Activated gamma-delta T cell (primary cell): ENCODE measurements at regions not wholly inside any gene's neighbourhood (a gene's known extent, or its start where the extent isn't known, plus 50 kb on each side); places are given as distances from the start of the nearest gene placed in this dataset.

Experiments used
- DNase-seq: peaks from one replicate; lab custom pipeline; 2025; lab: John Stamatoyannopoulos, UW

- DNase-seq, result no peak
These were observed 136.6 kb downstream of the PIK3R1 start for GRCh38 chr5:68352166-68352565.

DNA sequence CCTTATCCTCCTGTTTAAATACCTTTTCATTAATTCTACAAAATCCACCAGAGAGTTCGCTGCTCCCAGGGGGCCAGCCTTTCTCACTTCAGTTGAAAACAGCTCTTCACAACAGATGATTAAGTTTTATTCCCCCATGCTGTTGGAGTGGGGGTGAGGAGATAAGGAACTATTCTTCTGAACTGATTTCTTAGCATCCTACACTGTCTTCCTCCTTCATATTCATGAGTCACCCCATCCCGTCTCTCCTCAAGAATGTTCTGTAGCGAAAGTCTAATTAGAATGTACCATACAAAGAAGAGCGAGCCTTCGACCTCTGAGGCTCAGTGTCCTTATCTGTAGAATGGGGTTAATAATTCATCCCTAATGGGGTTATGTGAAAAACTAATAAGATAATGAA is 138.0 kb downstream of the PIK3R1 start:
- no peak for DNase-seq

DNA sequence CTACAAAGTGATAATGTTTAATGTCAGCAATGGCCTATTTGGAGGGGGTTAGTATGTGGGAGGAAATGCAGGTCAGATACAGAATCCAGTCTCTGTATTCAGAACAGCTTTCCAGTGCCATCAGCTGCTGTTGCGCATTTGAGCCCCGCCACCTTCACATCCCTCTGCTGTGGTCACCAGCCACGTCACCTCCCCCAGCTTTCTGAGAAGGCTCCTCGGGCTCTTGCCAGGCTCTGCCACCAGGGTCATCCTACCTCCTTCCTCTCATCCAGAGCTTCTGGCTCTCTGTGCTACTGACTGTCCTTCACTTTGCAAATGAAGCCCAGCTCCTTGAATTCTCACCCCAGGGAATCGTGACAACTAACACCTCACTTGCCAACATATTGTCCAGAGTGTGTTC is 138.8 kb downstream of the PIK3R1 start:
- DNase-seq, result no peak

GRCh38 chr5:68356216-68356615 is 140.7 kb downstream of the PIK3R1 start:
- DNase-seq, result no peak

DNA sequence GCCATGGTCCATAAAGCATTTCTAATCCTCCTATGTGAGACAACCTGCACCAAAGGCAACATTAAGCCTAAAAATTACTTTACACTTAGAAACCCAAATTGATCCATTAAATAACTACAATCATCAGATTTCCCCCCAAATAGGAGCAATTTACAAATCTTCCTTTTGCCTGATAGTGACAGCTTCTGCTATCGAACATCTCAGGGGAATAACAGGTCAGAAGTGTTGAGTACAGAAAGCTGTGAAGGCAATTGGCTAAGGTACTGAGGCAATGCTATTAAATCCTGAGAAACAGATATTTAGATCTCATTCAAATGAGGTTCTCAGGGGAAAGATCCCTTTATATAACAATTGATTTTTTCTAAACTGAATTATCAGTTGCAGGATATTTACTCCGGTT is 141.1 kb downstream of the PIK3R1 start:
- DNase-seq, result no peak

DNA sequence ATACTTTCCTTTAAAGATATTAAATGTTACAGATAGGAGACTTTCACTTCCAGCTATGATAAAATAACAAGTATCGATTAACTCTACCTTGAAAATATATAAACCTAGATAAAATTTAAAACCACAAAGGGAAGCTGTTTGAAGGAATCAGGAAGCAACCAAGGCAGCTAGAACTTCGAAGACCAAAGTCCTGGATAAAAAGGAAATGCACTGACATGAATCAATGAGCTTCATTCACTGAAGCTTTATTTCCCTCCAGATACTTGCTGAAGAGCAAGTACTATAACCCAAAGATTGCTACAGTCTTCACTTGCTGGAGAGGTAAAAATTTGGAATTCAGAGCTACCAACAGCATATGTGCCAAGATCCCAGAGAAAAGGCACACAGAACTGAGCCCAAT is 144.1 kb downstream of the PIK3R1 start:
- no peak for DNase-seq

DNA sequence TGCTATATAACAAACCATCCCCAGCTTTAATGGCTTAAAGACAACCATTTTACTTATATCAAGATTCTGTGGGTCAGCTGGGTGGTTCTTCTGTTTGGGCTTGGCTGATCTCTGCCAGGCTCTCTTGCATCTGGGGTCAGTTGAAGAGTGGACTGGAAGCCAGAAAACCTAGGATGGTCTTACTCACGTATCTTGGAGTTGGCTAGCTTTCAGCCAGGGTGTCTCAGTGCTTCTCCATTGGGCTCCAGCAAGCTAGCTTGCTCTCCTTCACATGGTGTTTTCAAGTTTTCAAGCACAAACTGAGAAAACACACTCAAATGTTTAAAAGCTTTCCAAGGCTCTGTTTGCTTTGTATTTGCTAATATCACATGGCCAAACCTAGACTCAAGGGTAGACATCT is 146.8 kb downstream of the PIK3R1 start:
- DNase-seq, result no peak

DNA sequence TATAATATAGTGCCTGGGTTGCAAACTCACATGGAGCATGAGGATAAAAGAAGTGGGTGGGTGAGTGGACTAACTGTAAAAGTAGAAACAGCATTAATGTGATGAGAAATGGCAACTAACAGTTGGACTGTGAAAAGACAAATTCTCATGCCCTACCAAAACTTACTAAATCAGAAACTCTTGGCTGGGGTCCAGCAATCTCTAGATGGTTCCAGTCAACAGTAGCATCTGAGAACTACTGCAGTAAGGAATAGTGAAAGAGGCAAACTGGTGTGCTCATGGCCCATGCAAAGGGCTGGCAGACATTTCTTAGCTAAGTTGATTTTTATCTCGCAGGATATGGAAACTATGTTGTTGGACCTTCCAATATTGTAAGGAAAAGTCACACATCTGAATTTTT is 150.3 kb downstream of the PIK3R1 start:
- DNase-seq, result no peak

DNA sequence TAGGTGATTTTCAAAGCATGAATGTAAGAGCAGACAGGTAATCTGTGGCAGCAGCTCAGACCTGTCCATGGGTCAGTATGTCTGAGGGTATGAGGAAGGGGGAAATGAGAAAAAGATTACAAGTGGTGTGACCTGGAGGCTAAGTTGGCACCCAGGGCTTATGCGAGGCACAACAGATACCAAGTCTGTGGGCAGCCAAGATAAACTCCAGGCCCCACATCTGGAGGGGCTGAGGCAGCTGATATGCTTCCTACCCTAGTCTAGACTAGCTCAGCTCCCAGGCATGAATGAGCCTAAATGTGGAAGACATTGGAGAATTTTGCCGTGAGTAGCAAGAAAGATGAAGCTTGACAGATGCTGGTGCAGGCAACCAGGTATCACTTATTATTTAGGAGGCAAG is 151.7 kb downstream of the PIK3R1 start:
- DNase-seq, result no peak

DNA sequence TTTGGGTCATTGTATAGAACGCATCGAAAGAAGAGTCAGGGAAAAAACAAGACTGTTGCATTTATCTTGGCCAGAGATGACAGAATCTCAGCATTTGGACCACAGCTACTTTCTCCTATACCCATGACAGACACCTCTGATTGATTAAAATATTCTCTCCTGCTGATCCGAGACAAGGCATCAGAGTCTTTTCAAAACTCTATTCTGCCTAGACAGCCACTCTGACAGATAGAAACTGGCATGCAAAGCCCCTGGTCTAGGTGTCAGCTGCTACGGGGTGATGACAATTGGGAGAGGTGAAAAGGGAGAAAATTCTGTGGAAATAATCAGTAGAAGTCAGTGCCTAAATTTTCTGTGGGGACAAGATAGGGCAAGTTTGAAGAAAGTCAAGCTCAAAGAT is 152.2 kb downstream of the PIK3R1 start:
- no peak for DNase-seq

DNA sequence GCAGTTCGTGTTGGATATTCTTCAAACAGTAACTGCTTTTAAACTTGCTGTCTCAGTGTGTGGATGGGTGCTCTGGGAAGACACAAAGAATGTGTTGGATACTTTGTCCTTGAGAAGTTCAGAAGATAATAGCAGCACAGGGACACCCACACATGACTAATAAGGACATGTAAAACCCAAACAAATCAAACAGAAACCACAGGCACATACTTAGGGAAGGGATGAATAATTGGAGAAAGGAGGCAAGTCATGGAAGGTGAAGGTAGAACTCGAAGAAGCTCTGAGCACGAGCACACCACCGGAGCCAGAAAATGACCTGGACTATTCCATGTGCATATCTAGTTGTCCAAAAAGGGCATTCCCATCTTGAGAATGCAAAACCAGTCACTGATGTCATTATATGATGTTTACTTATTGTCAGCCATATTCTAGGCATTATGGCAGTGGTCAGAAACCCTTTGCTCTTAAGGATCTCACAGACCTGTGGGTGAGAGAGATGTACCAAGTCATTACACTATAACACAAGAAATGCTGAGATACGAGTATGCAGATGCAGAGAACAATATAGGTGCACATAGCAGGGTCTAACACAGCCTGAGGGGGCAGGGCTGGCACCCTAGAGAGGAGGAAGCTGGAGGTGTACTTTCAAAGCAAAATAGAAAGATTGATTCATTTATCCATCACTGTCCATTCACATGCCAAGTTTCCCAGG is 152.9 kb downstream of the PIK3R1 start:
- no peak for DNase-seq

DNA sequence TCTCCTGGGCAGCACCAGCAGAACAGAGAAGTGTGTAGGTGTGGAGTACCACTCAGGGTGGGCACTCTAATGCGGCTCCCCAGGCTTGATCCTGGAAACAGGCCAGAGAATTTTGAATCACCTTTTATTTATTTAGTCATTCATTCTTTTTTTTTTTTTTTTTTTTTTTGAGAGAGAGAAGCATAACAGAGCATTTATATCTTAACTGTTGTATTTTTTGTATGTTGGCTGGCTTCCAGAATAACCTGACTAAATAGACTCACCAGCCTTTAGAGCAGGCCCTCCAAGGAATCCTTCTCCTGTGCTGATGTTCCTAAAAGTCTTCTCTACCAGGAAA is 153.4 kb downstream of the PIK3R1 start:
- no peak for DNase-seq

DNA sequence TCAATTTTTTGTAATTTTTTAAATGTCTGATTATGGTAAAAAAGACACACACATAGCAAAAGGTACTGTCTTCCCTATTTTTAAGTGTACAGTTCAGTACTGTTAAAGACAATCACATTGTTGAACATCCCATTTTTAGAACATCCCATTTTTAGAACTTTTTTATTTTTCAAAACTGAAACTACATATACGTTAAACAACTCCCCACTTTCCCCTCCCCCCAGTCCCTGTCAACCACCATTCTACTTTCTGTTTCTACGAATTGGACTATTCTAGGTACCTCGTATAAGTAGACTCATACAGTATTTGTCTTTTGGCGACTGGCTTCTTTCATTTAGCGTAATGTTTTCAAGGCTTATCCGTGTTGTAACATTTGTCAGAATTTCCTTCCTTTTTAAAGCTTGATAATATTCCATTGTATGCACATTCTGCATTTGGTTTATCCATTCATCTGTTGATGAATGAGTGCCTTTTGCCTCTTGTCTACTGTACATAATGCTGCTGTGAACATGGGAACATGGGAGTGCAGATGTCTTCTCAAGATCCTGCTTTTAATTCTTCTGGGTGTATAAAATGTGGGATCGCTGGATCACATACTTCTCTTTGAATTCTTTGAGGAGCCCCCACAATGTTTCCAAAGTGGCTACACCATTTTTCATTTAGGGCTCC is 154.0 kb downstream of the PIK3R1 start:
- no peak for DNase-seq

- no peak for DNase-seq
These were observed 154.6 kb downstream of the PIK3R1 start for GRCh38 chr5:68370196-68370595.

DNA sequence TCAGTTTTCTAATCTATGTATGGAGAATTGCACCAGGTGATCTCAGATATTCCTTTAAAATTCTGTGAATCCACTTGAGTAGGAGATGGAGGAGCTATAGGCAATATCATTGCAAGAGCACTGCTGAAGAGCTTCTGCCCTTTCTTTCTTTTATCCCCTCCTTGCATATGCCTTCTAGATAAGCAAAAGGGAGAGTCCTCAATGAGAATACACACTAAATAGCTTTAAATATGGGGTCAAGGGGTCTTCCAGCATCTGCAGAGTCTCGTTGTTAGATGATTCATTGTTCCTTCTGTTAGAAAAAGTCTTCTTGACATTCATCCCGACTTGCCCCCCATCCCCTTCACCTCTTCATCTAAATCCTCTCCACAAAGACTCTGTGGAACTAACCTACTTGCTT is 156.1 kb downstream of the PIK3R1 start:
- no peak for DNase-seq

DNA sequence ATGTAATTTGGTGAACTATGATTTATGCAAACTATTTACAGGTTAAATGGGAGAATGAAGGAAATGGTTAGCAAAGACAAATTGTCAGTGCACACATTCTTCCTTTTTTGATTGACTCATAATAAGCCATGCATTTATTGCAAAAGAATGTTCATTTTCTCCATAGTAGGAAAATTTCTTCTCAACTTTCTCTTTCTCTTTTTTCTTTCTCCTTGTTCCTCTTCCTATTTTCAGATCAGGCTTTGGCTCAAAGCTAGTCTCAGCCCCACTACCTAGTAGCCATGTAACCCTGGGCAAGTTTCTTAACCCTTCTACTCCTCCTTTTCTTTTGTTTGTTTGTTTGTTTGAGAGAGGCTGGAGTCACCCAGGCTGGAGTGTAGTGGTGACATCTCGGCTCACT is 156.6 kb downstream of the PIK3R1 start:
- no peak for DNase-seq

- no peak for DNase-seq
These were observed 157.5 kb downstream of the PIK3R1 start for GRCh38 chr5:68373050-68373449.

GRCh38 chr5:68374796-68375518 is 159.4 kb downstream of the PIK3R1 start:
- no peak for DNase-seq

- no peak for DNase-seq
These were observed 160.0 kb downstream of the PIK3R1 start for GRCh38 chr5:68375540-68375939.

- no peak for DNase-seq
These were observed 161.4 kb downstream of the PIK3R1 start for GRCh38 chr5:68376935-68377334.

DNA sequence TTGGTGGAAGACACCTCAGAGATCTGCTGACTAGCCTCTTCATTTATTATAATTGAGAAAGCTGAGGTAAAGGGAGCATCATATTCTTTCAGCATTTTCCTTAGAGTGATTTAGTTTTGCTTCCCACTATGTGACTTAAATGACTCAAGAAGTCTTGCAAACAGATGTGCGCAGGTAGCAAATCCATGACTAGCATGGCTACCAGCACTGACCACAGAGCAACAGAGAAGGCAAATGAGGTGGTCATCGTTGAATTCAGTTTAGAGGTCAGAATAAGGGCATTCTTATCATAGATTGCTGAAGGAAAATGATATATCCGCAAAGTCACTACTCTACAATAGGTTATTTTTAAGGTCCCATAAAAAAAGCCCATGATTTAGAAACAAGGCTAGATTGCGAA is 162.2 kb downstream of the PIK3R1 start:
- no peak for DNase-seq

- no peak for DNase-seq
These were observed 162.8 kb downstream of the PIK3R1 start for GRCh38 chr5:68378204-68378820.
